ENCODE measurements at regions not wholly inside any gene's neighbourhood (a gene's known extent, or its start where the extent isn't known, plus 50 kb on each side); places are given as distances from the start of the nearest gene placed in this dataset.

GRCh38 chr2:58407487-58407886, 166.4 kb upstream of the FANCL start:
- Histone ChIP-seq H3K27ac (no peak overlapping the region), H3K27me3 (no peaks in the 10 kb centered on the region), H3K4me1 (no peaks in the 10 kb centered on the region), H3K36me3 (no peaks in the 10 kb centered on the region), H3K9me3 (no peaks in the 10 kb centered on the region), H3K4me3 (no peak overlapping the region)
- no peak for DNase-seq
- in situ Hi-C loops (cut with MboI; ENCODE audit: low pct_ligation_motif_present in 1 of 4, low pct_unique_long_range_greater_than_20kb in 1 of 4, low sequenced_read_pairs in 3 of 4): no loop called here
- intact Hi-C loops (cut with DNase I; ENCODE audit: low total_unique reads): no loop called here
- 73% methylated on average over 4 of the region's 4 CpGs; no CpG with 5 or more reads in 1 of the 2 donors for WGBS, 2 donors (ENCODE audit: low coverage in 1 of 2)
- TF ChIP-seq POLR2A (IDR thresholded peaks at IDR 0.05) (no peak), CTCF (IDR thresholded peaks at IDR 0.05) (no peak), POLR2AphosphoS5 (IDR thresholded peaks at IDR 0.05) (no peak), EP300 (IDR thresholded peaks at IDR 0.05; ENCODE audit: low read depth) (no peak)

GRCh38 chr2:58405341-58405740, 164.2 kb upstream of the FANCL start:
- Histone ChIP-seq H3K36me3 (no peaks in the 10 kb centered on the region), H3K4me1 (no peaks in the 10 kb centered on the region), H3K27ac (no peak overlapping the region), H3K4me3 (no peak overlapping the region), H3K27me3 (no peaks in the 10 kb centered on the region), H3K9me3 (no peaks in the 10 kb centered on the region)
- intact Hi-C loops (cut with DNase I; ENCODE audit: low total_unique reads): no loop called here
- in situ Hi-C loops (cut with MboI; ENCODE audit: low pct_ligation_motif_present in 1 of 4, low pct_unique_long_range_greater_than_20kb in 1 of 4, low sequenced_read_pairs in 3 of 4): no loop called here
- no peak for DNase-seq
- 71 to 81% methylated on average over 1 of the region's 1 CpG for WGBS, 2 donors (ENCODE audit: low coverage in 1 of 2)
- TF ChIP-seq POLR2AphosphoS5 (IDR thresholded peaks at IDR 0.05) (no peak), POLR2A (IDR thresholded peaks at IDR 0.05) (no peak), EP300 (IDR thresholded peaks at IDR 0.05; ENCODE audit: low read depth) (no peak), CTCF (IDR thresholded peaks at IDR 0.05) (no peak)

GRCh38 chr2:58401936-58402335, 160.8 kb upstream of the FANCL start:
- Histone ChIP-seq H3K36me3 (no peaks in the 10 kb centered on the region), H3K27ac (no peak overlapping the region), H3K9me3 (no peaks in the 10 kb centered on the region), H3K4me1 (no peaks in the 10 kb centered on the region), H3K27me3 (no peaks in the 10 kb centered on the region), H3K4me3 (no peak overlapping the region)
- TF ChIP-seq POLR2AphosphoS5 (IDR thresholded peaks at IDR 0.05) (no peak), CTCF (IDR thresholded peaks at IDR 0.05) (no peak), POLR2A (IDR thresholded peaks at IDR 0.05) (no peak), EP300 (IDR thresholded peaks at IDR 0.05; ENCODE audit: low read depth) (no peak)
- no peak for DNase-seq
- 65 to 81% methylated on average over 2 of the region's 2 CpGs for WGBS, 2 donors (ENCODE audit: low coverage in 1 of 2)
- in situ Hi-C loops (cut with MboI; ENCODE audit: low pct_ligation_motif_present in 1 of 4, low pct_unique_long_range_greater_than_20kb in 1 of 4, low sequenced_read_pairs in 3 of 4) (no loop called here), intact Hi-C loops (cut with DNase I; ENCODE audit: low total_unique reads) (no loop called here)

DNA sequence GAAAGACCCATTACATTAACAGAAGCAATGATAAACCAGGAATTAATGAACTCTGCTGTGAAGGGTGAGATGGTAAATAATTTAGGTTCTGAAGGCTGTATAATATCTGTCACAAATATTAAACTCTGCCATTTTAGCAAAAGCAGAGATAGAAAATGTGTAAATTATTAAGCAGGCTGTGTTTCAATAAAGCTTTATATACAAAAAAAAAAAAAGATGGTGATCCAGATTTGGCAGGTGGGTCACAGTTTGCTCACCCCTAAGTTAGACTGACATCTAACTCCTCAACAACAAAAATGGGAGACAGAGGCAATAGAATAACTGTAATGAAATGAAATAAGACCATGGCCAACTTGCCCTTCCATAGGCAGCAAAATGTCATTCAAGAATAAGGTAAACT, 157.3 kb upstream of the FANCL start:
- intact Hi-C loops (cut with DNase I; ENCODE audit: low total_unique reads): no loop called here
- no peak for DNase-seq
- Histone ChIP-seq H3K27ac (no peak overlapping the region), H3K36me3 (no peaks in the 10 kb centered on the region), H3K27me3 (no peaks in the 10 kb centered on the region), H3K4me1 (no peaks in the 10 kb centered on the region), H3K9me3 (no peaks in the 10 kb centered on the region), H3K4me3 (no peak overlapping the region)
- TF ChIP-seq CTCF (IDR thresholded peaks at IDR 0.05): no peak
- no peak for TF ChIP-seq POLR2A (IDR thresholded peaks at IDR 0.05)
- in situ Hi-C loops (cut with MboI; ENCODE audit: low pct_ligation_motif_present in 1 of 4, low pct_unique_long_range_greater_than_20kb in 1 of 4, low sequenced_read_pairs in 3 of 4): no loop called here

All from transverse colon (tissue), 4 donors.